ENCODE measurements at regions not wholly inside any gene's neighbourhood (a gene's known extent, or its start where the extent isn't known, plus 50 kb on each side); places are given as distances from the start of the nearest gene placed in this dataset.

DNA sequence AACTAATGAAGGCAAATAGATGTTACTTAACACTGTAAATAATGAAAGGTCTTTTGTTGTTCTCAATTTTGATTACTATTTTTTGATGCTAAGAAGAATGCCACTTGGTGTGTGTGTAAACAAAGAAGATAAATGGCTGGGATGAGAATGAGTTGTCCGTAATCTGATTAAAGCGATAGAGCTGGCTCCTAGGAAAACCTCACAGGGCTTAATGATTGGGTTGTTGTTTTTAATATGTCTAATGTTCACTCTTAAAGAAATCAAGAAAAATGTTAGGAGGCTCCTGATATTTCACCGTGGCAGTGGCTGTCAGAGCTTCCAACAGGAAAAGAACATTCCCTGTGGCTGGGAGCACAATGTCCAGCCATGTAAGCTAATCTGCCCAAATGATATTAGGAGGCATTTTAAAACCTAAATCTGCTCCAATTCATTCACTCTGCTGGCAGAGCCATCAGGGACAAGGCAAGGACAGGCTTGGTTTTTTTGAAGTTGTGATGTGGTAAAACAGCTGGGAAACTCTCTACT, 243.9 kb downstream of the SNX10 start:
- TF ChIP-seq EP300 (IDR thresholded peaks at IDR 0.05): no peak
- TF ChIP-seq POLR2AphosphoS5 (IDR thresholded peaks at IDR 0.05): no peak
- TF ChIP-seq, protein P1, sequence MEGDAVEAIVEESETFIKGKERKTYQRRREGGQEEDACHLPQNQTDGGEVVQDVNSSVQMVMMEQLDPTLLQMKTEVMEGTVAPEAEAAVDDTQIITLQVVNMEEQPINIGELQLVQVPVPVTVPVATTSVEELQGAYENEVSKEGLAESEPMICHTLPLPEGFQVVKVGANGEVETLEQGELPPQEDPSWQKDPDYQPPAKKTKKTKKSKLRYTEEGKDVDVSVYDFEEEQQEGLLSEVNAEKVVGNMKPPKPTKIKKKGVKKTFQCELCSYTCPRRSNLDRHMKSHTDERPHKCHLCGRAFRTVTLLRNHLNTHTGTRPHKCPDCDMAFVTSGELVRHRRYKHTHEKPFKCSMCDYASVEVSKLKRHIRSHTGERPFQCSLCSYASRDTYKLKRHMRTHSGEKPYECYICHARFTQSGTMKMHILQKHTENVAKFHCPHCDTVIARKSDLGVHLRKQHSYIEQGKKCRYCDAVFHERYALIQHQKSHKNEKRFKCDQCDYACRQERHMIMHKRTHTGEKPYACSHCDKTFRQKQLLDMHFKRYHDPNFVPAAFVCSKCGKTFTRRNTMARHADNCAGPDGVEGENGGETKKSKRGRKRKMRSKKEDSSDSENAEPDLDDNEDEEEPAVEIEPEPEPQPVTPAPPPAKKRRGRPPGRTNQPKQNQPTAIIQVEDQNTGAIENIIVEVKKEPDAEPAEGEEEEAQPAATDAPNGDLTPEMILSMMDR (IDR thresholded peaks at IDR 0.05): no peak
- no peak for TF ChIP-seq POLR2A (IDR thresholded peaks at IDR 0.05)
- Histone ChIP-seq H3K27me3 (peaks cover 0 to 28% (median 0%) of the 10 kb centered on the region in 3 donors), H3K4me1 (no peaks in the 10 kb centered on the region), H3K4me3 (no peak overlapping the region), H3K36me3 (no peaks in the 10 kb centered on the region), H3K9me3 (no peaks in the 10 kb centered on the region), H3K27ac (no peak overlapping the region)
- 52 to 74% (median 72%) methylated on average over 3 of the region's 3 CpGs for WGBS, 5 donors
- no peak for DNase-seq
- intact Hi-C loops (cut with DNase I; ENCODE audit: low total_unique reads): no loop called here

DNA sequence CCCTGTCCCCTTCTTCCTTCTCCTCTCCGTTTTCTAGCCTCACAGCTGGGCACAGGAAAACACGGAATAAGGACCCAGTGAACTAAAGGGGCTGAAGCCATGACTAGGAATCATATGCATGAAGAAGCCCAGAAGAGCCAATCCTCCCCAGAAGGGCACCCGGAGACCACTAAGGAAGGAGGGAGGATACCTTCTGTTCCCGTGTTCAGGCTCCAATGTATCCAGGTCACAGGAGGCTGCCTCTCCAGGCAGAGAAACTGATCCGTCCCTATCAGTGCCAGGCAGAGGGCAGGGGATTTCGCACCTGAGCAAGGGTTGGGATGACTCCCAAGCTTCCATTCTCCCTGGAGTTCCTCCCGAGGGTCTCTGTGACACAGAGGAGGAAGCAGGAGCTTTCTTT, 246.6 kb downstream of the SNX10 start:
- intact Hi-C loops (cut with DNase I; ENCODE audit: low total_unique reads): no loop called here
- Histone ChIP-seq H3K4me3 (no peak overlapping the region), H3K4me1 (no peaks in the 10 kb centered on the region), H3K27ac (no peak overlapping the region), H3K36me3 (no peaks in the 10 kb centered on the region), H3K27me3 (peaks cover 0 to 42% (median 0%) of the 10 kb centered on the region in 3 donors), H3K9me3 (no peaks in the 10 kb centered on the region)
- DNase-seq: no peak
- no peak for TF ChIP-seq POLR2AphosphoS5 (IDR thresholded peaks at IDR 0.05)
- no peak for TF ChIP-seq EP300 (IDR thresholded peaks at IDR 0.05)
- TF ChIP-seq POLR2A (IDR thresholded peaks at IDR 0.05): no peak
- TF ChIP-seq, protein P1 (IDR thresholded peaks at IDR 0.05): no peak
- WGBS, 5 donors: 62 to 81% (median 70%) methylated on average over 7 of the region's 7 CpGs

DNA sequence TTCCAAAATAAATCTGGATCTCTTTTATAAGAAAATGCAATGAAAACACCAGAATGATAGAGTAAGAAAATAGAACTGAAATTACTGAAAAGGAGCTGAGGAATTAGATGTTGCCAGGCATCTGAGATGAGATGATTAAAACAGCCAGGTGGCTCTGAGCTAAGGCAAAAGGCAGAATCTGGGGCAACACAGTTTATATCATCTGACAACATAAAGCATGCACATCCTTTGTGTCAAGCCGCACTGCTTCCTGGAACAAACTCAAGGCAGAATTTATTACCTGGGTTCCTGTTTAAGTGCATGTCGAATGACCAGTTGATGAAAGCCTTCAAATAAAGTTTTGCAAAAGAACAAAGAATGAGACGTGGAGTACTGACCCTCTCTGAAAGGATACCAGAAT, 247.0 kb downstream of the SNX10 start:
- H3K36me3 ChIP-seq: no peaks in the 10 kb centered on the region
- no peak overlapping the region for H3K27ac ChIP-seq
- peak in 1 of 2 donors; percentile 24 for DNase-seq
- no peaks in the 10 kb centered on the region for H3K9me3 ChIP-seq
- peaks cover 0 to 42% (median 0%) of the 10 kb centered on the region in 3 donors for H3K27me3 ChIP-seq
- TF ChIP-seq, protein P1 (IDR thresholded peaks at IDR 0.05): no peak
- TF ChIP-seq EP300 (IDR thresholded peaks at IDR 0.05) (no peak), POLR2A (IDR thresholded peaks at IDR 0.05) (no peak)
- intact Hi-C loops (cut with DNase I; ENCODE audit: low total_unique reads): no loop called here
- 48 to 64% (median 62%) methylated on average over 3 of the region's 3 CpGs for WGBS, 5 donors
- no peak overlapping the region for H3K4me3 ChIP-seq
- no peaks in the 10 kb centered on the region for H3K4me1 ChIP-seq

DNA sequence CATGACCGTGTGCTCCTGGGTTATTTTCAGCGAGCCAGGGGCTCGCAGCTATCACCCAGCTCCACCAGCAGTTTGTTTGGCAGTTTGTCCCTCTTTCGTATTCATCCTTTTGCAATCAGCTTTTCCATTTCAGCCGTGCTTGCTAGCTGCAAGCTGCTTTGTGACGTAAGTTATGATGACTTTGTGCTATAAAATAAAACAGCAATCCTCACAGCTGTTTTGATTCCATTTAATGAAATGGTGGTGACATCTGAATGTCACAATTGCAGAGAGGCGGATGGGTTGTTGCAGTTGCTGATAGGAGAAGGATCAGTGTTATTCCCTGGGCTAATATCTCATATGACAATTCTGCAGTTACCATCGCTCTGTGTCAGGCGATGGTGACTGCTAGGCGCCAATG, 251.7 kb downstream of the SNX10 start:
- intact Hi-C loops (cut with DNase I; ENCODE audit: low total_unique reads): no loop called here
- H3K27me3 ChIP-seq: peaks cover 0 to 25% (median 0%) of the 10 kb centered on the region in 3 donors
- TF ChIP-seq, protein P1 (IDR thresholded peaks at IDR 0.05): no peak
- TF ChIP-seq POLR2AphosphoS5 (IDR thresholded peaks at IDR 0.05) (no peak), EP300 (IDR thresholded peaks at IDR 0.05) (no peak), POLR2A (IDR thresholded peaks at IDR 0.05) (no peak)
- H3K9me3 ChIP-seq: peaks cover 0 to 6% (median 0%) of the 10 kb centered on the region in 4 donors
- H3K27ac ChIP-seq: no peak overlapping the region
- WGBS, 5 donors: 77 to 84% (median 79%) methylated on average over 10 of the region's 10 CpGs
- no peaks in the 10 kb centered on the region for H3K36me3 ChIP-seq
- no peak overlapping the region for H3K4me3 ChIP-seq
- no peak for DNase-seq
- no peaks in the 10 kb centered on the region for H3K4me1 ChIP-seq

All from stomach (tissue), 8 donors.